HEK293T (cell line): ENCODE measurements at regions not wholly inside any gene's neighbourhood (a gene's known extent, or its start where the extent isn't known, plus 50 kb on each side); places are given as distances from the start of the nearest gene placed in this dataset.

Experiments
- ARNT ChIP-seq: fragments of 450-650 bp; IDR thresholded peaks from 2 replicates; pipeline ENCODE4 v1.6.1; 2017; ENCODE audit warnings: mild to moderate bottlenecking
- BHLHE40 ChIP-seq: fragments of 450-650 bp; IDR thresholded peaks from 2 replicates; pipeline ENCODE4 v1.6.1; 2016; ENCODE audit warnings: mild to moderate bottlenecking, moderate library complexity, borderline replicate concordance
- CTBP1 ChIP-seq: fragments of 450-650 bp; IDR thresholded peaks from 2 replicates; pipeline ENCODE4 v1.6.1; 2016; ENCODE audit warnings: borderline replicate concordance
- ELF4 ChIP-seq: fragments of 450-650 bp; IDR thresholded peaks from 2 replicates; pipeline ENCODE4 v1.6.1; 2017; ENCODE audit warnings: antibody characterized with exemption
- FOXM1 ChIP-seq: fragments of 450-650 bp; IDR thresholded peaks from 2 replicates; pipeline ENCODE4 v1.6.1; 2017; ENCODE audit warnings: mild to moderate bottlenecking, borderline replicate concordance
- HDGF ChIP-seq: fragments of 450-650 bp; IDR thresholded peaks from 2 replicates; pipeline ENCODE4 v1.6.1; 2017; ENCODE audit warnings: antibody characterized with exemption, borderline replicate concordance
- NFRKB ChIP-seq: fragments of 450-650 bp; IDR thresholded peaks from 2 replicates; pipeline ENCODE4 v1.6.1; 2016; ENCODE audit warnings: mild to moderate bottlenecking, moderate library complexity
- SP1 ChIP-seq: fragments of 450-650 bp; IDR thresholded peaks from 2 replicates; pipeline ENCODE4 v1.6.1; 2017
- SUZ12 ChIP-seq: fragments of 450-650 bp; IDR thresholded peaks from 2 replicates; pipeline ENCODE4 v1.6.1; 2016; ENCODE audit warnings: mild to moderate bottlenecking
- ZNF384 ChIP-seq: fragments of 450-650 bp; IDR thresholded peaks from 2 replicates; pipeline ENCODE4 v1.6.1; 2016

GRCh38 chr3:181613191-181613590, 98.5 kb upstream of the SOX2 start:
- TF ChIP-seq HDGF (no peak), CTBP1 (no peak), ZNF384 (no peak), SP1 (no peak), BHLHE40 (no peak), SUZ12 (no peak), FOXM1 (no peak), ARNT (no peak), ELF4 (no peak), NFRKB (no peak)
